ENCODE measurements at regions not wholly inside any gene's neighbourhood (a gene's known extent, or its start where the extent isn't known, plus 50 kb on each side); places are given as distances from the start of the nearest gene placed in this dataset.
"Not testable (repeated sequence)": the region's sequence is repeated elsewhere in the genome, so short reads cannot be mapped to it uniquely, and the experiment has no call there.

DNA sequence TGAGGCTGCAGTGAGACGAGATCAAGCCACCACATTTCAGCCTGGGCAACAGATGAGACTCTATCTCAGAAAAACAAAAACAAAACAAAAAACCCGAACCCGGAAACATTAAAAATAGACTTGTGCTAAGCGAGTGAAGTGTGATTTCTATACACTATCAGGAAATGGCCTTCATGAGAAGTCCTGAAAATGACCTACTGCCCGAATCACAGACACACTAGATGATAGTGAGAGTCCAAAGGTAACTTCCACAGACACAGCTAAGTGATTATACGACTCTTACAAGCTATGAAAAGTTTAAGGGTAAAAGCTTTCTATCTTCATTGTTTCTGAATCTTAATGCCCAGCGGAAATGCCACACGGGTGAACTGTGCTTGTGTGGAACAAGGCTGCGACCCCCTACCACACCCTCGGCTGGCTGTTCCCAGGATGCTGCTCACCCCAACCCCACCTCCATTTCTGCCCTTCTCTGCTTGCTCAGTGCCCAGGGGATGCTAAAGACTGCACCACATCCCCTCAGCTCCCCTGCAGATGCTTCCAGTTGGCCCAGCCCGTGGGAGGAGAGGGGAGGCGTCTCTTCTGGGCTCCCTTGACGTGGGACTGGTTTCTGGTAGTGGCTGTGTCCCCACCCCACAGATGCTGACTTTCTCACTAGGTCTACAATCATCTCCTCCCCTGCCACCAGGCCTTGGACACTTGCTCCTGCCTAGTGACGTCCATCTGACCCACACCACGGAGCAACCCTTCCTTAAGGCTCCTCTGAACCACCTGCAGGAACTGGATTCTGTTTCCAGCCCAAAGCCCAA is 49.7 kb upstream of the LPCAT1 start:
- not testable (repeated sequence) for DNase-seq (ENCODE audit: low read depth); H3K4me3 ChIP-seq (ENCODE audit: low read depth, low read length)

Measured in LNCaP clone FGC (cell line).